Peyer's patch (tissue), 4 donors: ENCODE measurements at regions not wholly inside any gene's neighbourhood (a gene's known extent, or its start where the extent isn't known, plus 50 kb on each side); places are given as distances from the start of the nearest gene placed in this dataset.

ENCODE experiments used
- CTCF ChIP-seq, 6 experiments: fragments of 450-650 bp in 4 of 6; fragments of 200-600 bp in 2 of 6; sonication (generic) in 1 of 6; IDR thresholded peaks; one replicate each; pipeline ENCODE4 v1.5.1; 2017 to 2019; ENCODE audit warnings: antibody characterized with exemption in 6 of 6, mild to moderate bottlenecking in 3 of 6, moderate library complexity in 1 of 6
- POLR2A ChIP-seq, 2 donors: fragments of 450-650 bp; IDR thresholded peaks; one replicate each; pipeline ENCODE4 v1.5.1; 2017; ENCODE audit warnings: antibody characterized with exemption in 2 of 2, mild to moderate bottlenecking in 2 of 2, moderate library complexity in 2 of 2

- TF ChIP-seq CTCF (IDR thresholded peaks at IDR 0.05) (no peak), POLR2A (IDR thresholded peaks at IDR 0.05) (no peak)
Measured at GRCh38 chrX:40448793-40449192, 132.0 kb upstream of the ATP6AP2 start.
